ENCODE measurements at regions not wholly inside any gene's neighbourhood (a gene's known extent, or its start where the extent isn't known, plus 50 kb on each side); places are given as distances from the start of the nearest gene placed in this dataset.

- no peak for TF ChIP-seq CTCF (IDR thresholded peaks at IDR 0.05; ENCODE audit: control extremely low read depth, extremely low read depth, low read depth, missing control alignments)
- ChIA-PET POLR2A (no interaction called here), CTCF (no interaction called here)
- no peak for DNase-seq (ENCODE audit: extremely low spot score)
These were observed 142.9 kb upstream of the MYOCD start for GRCh38 chr17:12522743-12523183.

GRCh38 chr17:12523244-12523643, 142.4 kb upstream of the MYOCD start:
- TF ChIP-seq CTCF (IDR thresholded peaks at IDR 0.05; ENCODE audit: control extremely low read depth, extremely low read depth, low read depth, missing control alignments): no peak
- ChIA-PET CTCF (no interaction called here), POLR2A (no interaction called here)
- no peak for DNase-seq (ENCODE audit: extremely low spot score)

- CTCF ChIA-PET: interaction anchor here (1.2 kb wide), 1 partner anchor 17 kb away, joined by 7 read pairs; no protein-coding TSS in a partner anchor
- DNase-seq (ENCODE audit: extremely low spot score): no peak
- no peak for TF ChIP-seq CTCF (IDR thresholded peaks at IDR 0.05; ENCODE audit: control extremely low read depth, extremely low read depth, low read depth, missing control alignments)
- POLR2A ChIA-PET: no interaction called here
These were observed 137.7 kb upstream of the MYOCD start for GRCh38 chr17:12528036-12528435.

- DNase-seq (ENCODE audit: extremely low spot score): no peak
- no peak for TF ChIP-seq CTCF (IDR thresholded peaks at IDR 0.05; ENCODE audit: control extremely low read depth, extremely low read depth, low read depth, missing control alignments)
- POLR2A ChIA-PET: no interaction called here
- CTCF ChIA-PET: interaction anchor here (1.0 to 2.6 kb wide), 2 partner anchors 16 to 17 kb away, joined by 3 to 8 read pairs; no protein-coding TSS in a partner anchor
These were observed 135.5 kb upstream of the MYOCD start for GRCh38 chr17:12530161-12530560.

GRCh38 chr17:12536021-12536420, 129.7 kb upstream of the MYOCD start:
- ChIA-PET POLR2A (no interaction called here), CTCF (interaction anchor here (0.7 to 2.6 kb wide), 2 partner anchors 10 to 13 kb away, joined by 3 to 16 read pairs; no protein-coding TSS in a partner anchor)
- no peak for TF ChIP-seq CTCF (IDR thresholded peaks at IDR 0.05; ENCODE audit: control extremely low read depth, extremely low read depth, low read depth, missing control alignments)
- DNase-seq (ENCODE audit: extremely low spot score): no peak

- no peak for TF ChIP-seq CTCF (IDR thresholded peaks at IDR 0.05; ENCODE audit: control extremely low read depth, extremely low read depth, low read depth, missing control alignments)
- ChIA-PET CTCF (interaction anchor here (0.7 to 2.6 kb wide), 3 partner anchors 9 to 12 kb away, joined by 3 to 16 read pairs (median 9); no protein-coding TSS in a partner anchor), POLR2A (no interaction called here)
- DNase-seq (ENCODE audit: extremely low spot score): no peak
These were observed 129.2 kb upstream of the MYOCD start for GRCh38 chr17:12536472-12536871.

Data from GM10248 (cell line).